ENCODE measurements at regions not wholly inside any gene's neighbourhood (a gene's known extent, or its start where the extent isn't known, plus 50 kb on each side); places are given as distances from the start of the nearest gene placed in this dataset.

DNA sequence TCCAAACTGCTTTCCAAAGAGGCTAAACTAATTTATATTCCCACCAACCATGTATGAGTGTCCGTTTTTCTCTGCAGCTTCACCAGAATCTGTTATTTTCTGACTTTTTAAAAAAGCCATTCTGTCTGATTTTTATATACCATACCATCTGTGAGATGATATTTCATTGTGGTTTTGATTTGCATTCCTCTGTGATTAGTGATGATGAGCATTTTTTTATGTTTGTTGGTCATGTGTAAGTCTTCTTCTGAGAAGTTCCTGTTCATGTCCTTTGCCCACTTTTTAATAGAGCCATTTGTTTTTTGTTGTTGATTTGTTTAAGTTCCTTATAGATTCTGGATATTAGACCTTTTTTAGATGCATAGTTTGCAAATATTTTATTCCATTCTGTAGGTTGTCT is 179.4 kb upstream of the ALCAM start:
- no peak for DNase-seq (ENCODE audit: low read depth in 2 of 2)

DNA sequence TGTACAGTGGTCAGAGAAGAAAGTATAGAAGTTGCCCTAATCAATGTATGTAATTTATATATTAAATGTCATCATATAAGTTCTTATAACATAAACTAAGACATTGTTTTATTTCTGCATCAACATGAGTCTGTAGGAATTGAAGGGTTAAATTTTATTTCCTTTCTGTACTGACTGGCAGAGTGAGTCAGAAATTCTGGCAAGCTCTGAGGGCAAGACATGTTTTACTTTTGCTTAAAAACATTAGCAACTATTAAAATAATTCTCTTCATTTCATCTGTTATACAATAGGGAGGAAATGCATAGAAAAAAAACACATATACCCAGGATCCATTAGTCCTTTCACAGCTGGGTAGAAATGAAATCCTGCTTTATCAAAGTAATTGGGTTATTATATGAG is 171.4 kb upstream of the ALCAM start:
- no peak for DNase-seq (ENCODE audit: low read depth in 2 of 2)

DNA sequence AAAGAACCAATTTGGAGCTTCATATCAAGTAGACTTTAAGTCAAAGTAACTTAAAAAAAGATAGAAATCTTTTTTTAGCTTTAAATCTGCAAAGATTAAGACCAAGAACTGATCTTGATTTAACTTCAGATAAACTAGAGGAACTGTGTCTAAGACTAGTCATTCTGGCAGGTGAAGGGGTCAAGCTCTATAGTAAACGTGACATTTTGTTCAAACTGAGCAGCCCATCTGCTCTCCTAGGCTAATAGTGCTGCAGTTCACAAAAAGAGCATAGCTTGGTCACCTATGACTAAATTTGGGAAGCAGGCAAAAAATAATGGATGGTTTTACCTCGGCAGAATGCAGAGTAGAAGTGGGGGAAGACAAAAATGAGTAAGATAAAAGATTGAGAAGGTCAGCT is 168.8 kb upstream of the ALCAM start:
- no peak for DNase-seq (ENCODE audit: low read depth in 2 of 2)

DNA sequence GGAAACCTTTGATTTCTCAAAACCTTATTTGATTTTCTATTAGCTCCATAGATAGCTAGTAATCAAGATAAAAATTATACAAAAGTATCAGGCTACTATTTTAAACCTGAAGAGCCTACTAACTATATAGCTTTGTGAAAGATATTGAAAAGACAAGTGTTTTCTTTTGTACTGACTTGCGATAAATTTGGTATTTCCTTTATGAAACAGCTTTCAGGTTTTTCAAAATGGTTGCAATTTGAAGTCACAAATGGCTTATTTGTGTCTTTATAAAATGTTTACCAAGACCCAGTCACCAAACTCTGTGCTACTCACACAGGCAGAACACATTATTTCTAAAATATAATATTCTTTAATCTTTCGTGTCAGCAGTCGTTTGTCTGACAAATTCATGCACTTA is 167.5 kb upstream of the ALCAM start:
- no peak for DNase-seq (ENCODE audit: low read depth in 2 of 2)

DNA sequence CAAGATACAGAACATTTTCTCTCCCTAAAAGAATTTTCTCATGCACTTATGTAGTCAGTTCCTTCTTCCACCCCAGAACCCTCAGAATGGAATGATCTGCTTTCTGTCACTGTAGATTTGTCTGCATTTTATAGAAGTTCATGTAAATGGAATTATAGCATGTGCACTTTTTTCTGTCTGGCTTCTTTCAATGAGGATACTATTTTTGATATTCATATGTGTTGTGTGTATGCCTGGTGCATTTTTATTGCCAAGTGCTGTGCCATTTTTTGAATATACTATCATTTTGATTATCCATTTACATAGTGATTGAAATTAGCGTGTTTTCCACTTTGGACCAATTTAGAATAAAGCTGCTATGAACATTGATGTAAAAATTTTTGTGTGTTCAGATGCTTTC is 156.6 kb upstream of the ALCAM start:
- no peak for DNase-seq (ENCODE audit: low read depth in 2 of 2)

DNA sequence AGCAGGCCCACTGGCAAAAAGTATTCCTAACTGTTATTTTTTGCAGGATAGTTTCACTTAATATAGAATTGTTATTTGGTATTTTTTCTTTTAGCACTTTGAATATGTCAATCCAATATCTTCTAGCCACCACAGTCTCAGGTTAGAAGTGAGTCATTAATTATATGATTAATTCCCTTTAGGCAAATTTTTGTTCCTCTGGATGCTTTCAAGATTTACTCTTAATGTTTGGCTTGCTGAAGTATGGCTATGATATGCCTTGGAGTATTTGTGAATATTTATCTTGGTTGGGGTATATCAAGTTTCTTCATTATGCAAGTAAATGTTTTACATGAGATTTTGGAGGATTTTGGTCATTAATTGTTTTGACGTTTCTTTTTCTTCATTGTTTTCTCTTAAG is 152.1 kb upstream of the ALCAM start:
- DNase-seq (ENCODE audit: low read depth in 2 of 2): no peak

DNA sequence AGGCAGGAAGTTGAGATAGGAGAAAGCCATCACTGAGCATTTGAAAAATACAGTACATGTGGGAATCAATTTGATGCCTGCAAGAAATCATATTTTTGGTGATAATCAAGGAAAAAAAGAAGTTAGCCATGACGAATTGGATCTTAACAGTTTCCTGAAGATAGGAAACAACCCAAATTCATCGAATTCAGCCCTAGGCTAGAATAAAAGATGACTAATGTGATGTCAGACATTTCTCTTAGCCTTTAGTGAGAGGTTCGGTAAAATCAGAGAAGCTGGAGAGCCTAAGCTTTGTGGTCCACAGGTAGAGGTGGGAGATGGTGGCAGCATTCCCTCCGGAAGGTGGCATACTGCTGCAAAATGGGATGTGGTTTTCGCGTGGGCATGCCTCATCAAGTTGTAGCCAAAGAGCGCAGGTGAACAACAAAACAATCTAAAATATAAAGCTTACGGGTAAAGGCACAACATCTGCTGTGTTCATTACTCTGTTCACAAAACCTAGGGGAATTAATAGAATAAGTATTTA is 144.1 kb upstream of the ALCAM start:
- no peak for DNase-seq (ENCODE audit: low read depth in 2 of 2)

DNA sequence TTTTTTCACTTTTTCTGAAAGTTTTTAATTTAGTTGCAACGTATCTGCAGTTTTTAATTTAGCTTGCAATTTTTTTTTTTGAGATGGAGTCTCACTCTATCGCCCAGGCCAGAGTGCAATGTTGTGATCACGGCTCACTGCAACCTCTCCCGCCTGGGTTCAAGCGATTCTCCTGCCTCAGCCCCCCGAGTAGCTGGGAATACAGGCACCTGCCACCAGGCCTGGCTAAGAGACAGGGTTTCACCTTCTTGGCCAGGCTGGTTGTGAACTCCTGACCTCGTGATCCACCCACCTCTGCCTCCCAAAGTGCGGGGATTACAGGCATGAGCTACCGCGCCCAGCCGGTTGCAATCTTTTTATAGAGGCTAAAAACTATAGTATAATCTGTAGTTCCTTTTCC is 142.9 kb upstream of the ALCAM start:
- DNase-seq (ENCODE audit: low read depth in 2 of 2): no peak

DNA sequence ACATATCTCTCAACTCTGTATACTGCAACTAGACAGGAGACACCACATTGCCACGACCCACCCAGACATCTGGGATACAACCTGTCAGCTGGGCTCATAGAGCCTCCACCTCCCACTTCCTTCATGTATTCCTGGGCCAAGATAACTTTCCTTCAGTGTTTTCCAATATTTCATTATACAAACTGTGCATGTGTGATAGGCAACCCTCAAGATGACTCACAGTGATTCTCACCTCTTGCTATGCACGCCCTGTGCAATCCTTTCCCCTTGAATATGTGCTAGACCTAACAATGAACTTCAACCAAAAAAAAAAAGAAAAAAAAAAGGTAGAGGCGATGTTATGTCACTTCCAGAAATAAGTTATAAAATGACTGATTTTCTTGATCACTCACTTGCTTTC is 138.0 kb upstream of the ALCAM start:
- DNase-seq (ENCODE audit: low read depth in 2 of 2): no peak

DNA sequence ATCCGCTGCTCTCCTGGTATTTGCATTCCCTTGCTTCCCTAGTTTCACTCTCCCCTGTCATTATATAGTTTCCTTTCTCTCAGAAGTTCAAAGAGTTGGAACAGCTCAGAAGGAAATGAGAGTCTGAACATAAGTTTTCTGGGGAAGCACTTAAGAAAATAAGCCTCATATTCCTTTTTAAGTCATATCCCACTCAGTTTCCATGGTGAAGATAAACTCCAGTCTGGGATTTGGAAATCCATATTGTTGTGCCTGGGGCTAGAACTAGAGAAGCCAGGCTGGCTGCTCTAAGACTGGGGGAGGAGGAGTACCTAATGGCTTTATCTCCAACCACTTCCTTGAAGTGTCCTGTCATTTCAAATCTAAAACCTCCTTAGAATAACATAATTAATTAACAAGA is 134.2 kb upstream of the ALCAM start:
- no peak for DNase-seq (ENCODE audit: low read depth in 2 of 2)

DNA sequence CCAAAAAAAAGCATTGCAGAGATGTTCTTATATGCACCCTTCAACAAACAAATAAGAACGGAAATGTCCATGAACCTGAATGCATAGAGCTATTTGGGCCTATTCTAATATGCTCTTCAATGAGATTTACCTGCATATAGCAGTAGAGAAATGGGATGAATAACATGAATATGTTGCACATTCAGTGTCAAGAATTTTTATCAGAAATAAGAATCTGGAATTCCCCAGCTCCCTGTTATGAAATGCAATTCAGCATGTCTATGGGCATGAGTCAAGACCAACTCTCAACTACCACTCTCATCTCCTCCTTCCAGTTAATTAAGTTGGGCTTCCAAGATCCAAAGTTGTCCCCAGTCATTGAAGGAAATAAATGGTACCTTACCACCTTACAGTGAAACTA is 133.7 kb upstream of the ALCAM start:
- no peak for DNase-seq (ENCODE audit: low read depth in 2 of 2)

DNA sequence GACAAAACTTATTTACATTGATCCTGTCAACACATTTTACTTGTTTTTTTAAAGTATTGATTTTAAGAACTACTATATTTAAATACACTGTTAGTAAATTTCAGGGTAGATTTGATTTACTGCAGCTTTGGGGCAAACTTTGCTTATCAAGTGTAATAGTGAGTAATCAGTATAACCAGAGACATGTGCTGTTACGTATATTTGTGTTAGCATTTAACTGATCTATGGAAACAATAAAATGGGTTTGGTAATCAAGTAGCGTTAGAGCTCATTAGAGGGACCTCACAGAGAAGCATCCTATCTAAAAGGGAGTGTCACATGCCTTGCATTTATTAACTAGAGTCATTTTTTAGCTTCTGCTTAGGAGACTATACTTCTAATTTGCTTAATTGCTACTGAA is 131.5 kb upstream of the ALCAM start:
- DNase-seq (ENCODE audit: low read depth in 2 of 2): no peak

DNA sequence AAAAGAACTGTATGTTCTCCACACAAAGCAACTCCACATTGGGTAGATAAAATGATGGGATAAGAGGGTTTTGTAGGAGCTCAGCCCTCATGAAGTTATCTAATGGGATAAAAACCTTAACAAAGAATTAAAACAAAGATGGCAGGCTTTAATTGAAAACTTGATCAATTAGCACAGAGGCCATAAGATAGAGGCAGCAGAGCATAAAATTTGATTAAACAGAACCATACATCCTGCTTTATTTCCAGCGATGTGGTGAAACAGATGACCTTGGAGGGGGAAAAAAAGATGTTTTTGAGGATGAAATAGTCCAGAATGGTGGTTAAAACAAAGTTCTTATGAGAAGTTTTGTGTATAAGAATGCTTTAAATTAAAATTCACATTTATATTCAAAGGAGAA is 130.9 kb upstream of the ALCAM start:
- DNase-seq (ENCODE audit: low read depth in 2 of 2): no peak

DNA sequence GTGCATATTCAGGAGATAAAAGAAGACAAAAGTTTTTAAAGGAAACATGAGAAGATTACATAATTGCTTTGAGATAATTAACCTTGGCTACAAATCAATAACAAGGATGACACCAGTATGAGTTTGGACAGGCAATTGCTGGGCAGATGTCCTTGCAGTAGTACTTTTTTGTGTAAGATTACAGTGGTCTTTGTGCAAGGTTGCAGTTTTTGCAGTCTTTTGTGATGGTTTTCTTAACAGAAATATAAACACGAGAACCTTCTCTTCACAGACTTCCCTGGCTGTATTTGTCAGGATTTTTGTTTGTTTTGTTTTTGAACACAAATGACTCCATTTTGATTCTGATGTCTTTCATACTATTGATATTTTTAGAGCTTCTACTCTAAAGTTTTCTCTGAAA is 128.3 kb upstream of the ALCAM start:
- no peak for DNase-seq (ENCODE audit: low read depth in 2 of 2)

DNA sequence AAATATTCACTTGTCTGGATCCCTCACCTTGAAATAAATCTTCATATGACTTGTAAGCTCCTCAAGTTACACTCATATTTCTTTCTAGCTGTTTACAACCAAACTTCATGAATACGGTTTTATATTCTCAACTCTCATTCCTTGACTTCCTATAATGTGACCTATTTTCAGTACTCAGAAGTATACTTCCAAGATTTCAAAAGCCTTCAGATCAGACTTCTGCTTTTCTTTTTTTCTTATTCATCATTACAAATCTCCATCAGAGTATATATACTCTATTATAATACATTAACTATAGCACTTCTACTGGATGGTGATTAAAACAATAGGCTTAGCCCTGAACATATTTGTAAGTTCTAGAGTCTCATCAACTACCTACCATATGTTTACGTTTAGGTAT is 123.6 kb upstream of the ALCAM start:
- DNase-seq (ENCODE audit: low read depth in 2 of 2): no peak

DNA sequence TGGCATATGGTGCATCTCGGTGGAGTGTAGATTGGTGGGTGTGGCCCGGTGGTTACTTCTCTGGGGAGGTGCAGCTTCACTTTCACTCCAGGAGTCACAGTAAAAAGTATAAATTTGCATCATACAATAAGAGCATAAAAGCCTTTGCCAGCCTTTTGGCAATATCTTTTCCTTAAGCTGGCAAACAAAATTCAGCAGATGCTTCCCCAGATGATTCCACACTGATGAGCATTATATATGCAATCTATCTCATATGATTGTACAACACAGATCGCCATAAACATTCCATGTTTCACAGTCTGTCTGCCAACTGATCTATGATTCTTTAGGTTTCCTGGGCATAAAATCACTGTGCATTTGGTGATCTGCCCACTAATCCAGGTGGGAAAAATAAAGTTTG is 120.2 kb upstream of the ALCAM start:
- DNase-seq (ENCODE audit: low read depth in 2 of 2): no peak

DNA sequence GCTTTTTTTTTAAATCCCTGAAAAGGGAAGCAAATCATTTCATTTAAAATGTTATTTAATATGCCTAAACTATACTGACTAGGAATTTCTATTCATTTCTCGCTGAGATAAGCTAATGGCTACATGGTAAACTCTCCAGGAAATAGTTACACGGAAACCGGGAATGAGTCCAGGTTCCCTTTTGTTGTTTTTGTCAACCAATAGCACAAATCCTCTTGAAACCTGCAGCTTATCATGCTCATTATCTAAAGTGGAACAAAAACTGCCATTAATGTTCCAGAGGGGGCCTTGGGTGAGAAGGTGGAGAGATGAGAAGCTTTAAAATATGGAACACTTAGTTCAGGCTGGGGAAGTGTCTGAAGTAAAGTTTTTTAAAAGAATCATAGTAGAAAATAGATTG is 113.5 kb upstream of the ALCAM start:
- DNase-seq (ENCODE audit: low read depth in 2 of 2): no peak

DNA sequence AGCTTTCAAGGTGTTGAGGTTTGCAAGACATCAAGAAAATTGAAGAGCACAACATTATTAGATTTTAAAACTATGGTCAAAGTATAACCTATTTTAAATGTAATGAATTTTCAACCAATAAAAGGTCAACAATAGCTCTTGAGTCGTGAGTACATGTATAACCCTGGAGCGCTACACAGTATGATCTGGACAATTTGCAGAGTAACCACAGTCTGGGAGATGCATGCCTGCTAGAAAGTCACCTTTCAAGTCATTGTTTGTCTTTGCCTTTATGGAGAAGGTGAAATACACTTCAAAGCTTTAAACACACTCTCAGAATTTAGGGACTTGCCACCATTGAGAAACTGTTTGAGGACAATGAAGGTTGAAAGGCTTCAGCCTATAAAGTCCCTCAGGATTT is 112.6 kb upstream of the ALCAM start:
- no peak for DNase-seq (ENCODE audit: low read depth in 2 of 2)

DNA sequence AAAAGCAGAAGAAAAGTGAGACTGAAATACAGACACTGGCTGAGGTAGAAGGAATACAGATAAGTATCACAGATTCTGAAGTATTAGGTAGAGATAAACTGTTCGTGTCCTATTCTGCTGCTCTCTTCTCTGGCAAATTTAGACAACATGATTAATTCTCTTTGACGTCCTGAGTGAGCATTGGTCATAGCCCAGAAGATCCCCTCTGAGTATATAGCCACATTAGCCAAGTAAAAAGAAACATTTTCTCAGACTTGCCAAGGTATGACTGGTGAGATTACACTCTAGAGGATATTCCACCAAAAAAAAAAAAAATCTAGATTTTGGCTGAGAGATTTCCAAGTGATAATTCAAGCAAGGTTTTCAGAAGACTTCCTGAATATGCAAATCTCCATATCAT is 111.4 kb upstream of the ALCAM start:
- DNase-seq (ENCODE audit: low read depth in 2 of 2): no peak

DNA sequence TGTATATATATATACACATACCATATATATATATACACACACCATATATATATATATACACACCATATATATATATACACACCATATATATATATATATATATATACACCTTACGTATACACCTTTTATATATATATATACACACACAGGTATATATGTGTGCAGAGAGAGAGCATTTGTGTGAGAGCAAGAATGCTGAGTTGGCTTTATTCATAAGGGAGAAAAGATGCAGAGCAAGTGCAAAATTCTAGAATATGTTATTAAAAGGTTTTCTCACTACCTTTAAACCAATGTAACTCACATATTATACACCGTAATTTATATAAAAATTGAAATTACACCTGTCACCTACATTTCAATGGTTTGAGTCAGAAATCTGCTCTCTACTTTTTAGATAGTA is 107.2 kb upstream of the ALCAM start:
- no peak for DNase-seq (ENCODE audit: low read depth in 2 of 2)

DNA sequence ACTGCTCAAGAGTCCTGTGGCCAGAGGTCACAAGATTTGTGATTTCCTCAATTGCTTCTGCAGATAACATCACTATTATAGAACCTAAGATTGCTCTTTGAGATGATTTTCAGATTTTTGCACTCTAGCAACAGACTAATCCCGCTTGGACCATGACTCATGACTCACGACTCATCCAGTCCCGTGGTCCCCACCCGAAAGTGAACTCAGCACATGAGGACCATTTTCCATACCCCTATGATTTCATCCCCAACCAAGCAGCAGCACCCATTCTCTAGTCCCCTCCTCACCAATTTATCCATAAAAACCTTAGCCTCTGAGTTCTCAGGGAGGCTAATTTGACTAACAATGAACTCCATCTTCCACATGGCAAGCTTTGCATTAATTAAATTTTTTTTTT is 106.3 kb upstream of the ALCAM start:
- no peak for DNase-seq (ENCODE audit: low read depth in 2 of 2)

DNA sequence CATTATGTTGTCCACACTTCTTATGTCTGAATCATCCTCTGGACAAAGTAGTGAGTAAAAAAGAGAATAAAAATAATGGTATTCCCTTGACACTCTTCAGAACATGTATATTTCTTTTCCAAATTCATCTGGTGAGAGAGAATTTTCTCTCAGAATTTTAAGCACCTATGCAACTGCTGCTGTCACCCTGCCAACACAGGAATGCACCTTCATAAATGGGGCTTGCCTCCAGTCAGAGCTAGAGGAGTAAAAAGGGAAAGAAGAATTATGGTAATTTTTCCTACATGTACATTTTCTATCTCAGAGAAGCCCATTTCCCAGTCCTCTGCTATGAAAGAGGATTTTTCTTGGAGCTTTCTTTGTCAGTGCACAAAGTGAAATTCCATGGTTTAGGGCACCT is 92.2 kb upstream of the ALCAM start:
- DNase-seq (ENCODE audit: low read depth in 2 of 2): no peak

DNA sequence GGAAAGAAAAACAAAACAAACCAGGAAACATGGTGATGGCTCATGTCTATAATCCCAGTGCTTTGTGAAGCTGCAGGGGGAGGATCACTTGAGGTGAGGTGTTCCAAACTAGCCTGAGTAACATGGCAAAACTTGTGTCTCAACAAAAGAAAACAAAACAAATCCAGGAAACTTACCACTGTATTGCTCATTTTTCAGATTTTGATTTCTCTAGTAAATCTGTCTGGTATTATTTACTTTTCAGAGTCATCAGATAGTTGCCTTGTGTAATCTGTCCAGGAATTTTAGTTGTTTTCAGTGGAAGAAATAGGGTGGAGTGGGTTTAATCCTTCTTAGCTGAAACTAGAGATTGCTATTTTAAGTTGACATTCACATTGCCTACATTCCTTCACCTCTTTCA is 91.8 kb upstream of the ALCAM start:
- DNase-seq (ENCODE audit: low read depth in 2 of 2): no peak

DNA sequence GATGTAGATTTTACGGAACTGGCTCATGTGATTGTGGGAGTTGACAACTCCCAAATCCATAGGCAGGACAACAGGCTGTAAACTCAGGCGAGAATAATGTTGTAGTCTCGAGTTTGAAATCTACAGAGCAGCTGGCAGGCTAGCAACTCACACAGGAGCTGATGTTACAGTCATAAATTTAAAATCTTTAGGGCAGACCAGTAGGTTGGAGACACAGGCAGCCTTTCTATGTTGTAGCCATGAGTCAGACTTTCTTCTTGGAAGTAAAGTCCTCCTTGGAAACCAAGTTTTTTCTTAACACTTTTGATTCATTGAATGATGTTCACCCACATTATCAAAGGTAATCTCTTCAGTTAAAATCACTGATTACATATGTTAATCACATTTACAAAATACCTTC is 89.1 kb upstream of the ALCAM start:
- no peak for DNase-seq (ENCODE audit: low read depth in 2 of 2)

DNA sequence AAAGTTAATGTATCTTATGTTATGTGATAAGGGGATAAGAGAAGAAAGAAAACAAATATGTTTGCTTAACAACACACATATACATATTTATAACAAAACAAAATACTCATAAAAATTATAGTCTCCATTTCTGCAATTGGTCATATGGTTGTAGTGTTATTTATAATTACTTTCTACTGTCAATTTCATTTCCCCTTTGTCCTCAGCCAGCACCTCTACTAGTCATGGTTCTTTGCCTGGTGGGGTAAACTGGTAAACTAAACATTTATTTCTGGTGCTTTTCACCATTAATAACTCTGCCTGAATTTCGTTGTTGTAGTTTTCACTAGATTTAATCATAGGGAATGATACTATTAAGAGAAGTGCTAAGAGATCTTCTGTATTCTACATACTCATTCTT is 88.0 kb upstream of the ALCAM start:
- DNase-seq (ENCODE audit: low read depth in 2 of 2): no peak

All from activated CD4-positive, alpha-beta T cell treated with anti-CD3 and anti-CD28 coated beads for 24 hours (primary cell).